ENCODE measurements at regions not wholly inside any gene's neighbourhood (a gene's known extent, or its start where the extent isn't known, plus 50 kb on each side); places are given as distances from the start of the nearest gene placed in this dataset.

DNA sequence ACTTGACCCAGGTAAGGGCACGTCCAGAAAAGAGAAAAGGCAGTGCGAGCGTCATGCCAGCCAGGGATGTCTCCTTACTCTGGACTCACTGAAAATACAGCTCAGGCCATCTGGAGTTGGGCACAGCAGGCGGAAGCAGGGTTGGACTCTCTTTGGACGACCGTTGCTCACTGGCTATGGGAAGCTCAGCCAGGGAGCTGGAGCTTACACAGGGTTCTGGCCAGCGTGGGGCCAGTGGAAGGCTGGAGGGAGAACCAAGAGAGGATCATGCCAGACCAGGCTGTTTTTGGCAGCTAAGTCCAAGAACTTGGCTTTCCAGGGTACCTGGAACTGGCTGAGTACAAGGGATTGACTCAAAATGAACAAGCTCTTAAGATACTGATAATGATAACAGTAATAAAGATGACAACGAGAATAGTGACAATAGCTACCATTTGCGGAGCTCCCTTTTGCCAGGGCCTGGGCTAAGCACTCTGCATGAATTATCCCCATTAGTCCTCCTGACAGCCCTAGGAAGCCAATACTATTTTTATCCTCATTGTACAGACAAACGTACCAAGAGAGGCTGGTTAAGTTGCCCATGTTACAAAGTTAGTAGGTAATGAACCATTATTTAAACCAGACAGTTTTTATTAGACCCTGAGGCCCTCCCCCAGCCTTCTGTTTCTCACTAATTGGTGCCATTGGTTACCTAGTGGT lies 177.6 kb downstream of the PTPN20 start:
- no peak for ATAC-seq (ENCODE audit: low FRiP score)
- DNase-seq (ENCODE audit: low spot score): no peak
- no peak for TF ChIP-seq CTCF (IDR thresholded peaks at IDR 0.05)

- no peak for TF ChIP-seq CTCF (IDR thresholded peaks at IDR 0.05)
- ATAC-seq (ENCODE audit: low FRiP score): no peak
Observed at GRCh38 chr10:47090042-47090441, 178.8 kb downstream of the PTPN20 start.

GRCh38 chr10:47090903-47091302 lies 179.7 kb downstream of the PTPN20 start:
- TF ChIP-seq CTCF (IDR thresholded peaks at IDR 0.05): no peak
- ATAC-seq (ENCODE audit: low FRiP score) (no peak), DNase-seq (ENCODE audit: low spot score) (no peak)

More at GRCh38 chr10:47090042-47090441, 178.8 kb downstream of the PTPN20 start:
- no peak for DNase-seq (ENCODE audit: low spot score)

GRCh38 chr10:47091421-47091820 lies 180.2 kb downstream of the PTPN20 start:
- ATAC-seq (ENCODE audit: low FRiP score) (no peak), DNase-seq (ENCODE audit: low spot score) (no peak)
- no peak for TF ChIP-seq CTCF (IDR thresholded peaks at IDR 0.05)

DNA sequence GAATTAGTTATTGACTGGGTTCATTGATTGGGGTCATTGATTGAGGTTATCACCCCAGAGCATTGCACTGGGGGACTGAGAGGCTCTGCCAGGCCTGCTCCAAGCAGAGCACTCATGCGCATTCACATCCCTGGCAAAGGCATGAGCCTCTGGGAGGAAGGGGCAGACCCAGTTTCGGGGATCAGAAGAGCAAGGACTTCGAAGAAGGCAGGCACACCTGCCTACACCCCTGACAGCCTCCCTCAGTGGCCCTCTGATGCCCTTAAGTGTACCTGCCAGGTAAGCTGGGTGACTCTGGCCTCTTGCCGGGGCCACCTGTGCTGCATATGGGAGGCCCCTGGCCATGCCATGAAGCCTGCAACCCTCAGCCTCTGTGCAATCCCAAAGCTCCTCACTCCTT lies 181.1 kb downstream of the PTPN20 start:
- ATAC-seq (ENCODE audit: low FRiP score) (no peak), DNase-seq (ENCODE audit: low spot score) (no peak)
- TF ChIP-seq CTCF (IDR thresholded peaks at IDR 0.05): no peak

GRCh38 chr10:47092831-47093230 lies 181.6 kb downstream of the PTPN20 start:
- no peak for TF ChIP-seq CTCF (IDR thresholded peaks at IDR 0.05)
- ATAC-seq (ENCODE audit: low FRiP score): no peak
- DNase-seq (ENCODE audit: low spot score): no peak

GRCh38 chr10:47094126-47094525 lies 182.9 kb downstream of the PTPN20 start:
- DNase-seq (ENCODE audit: low spot score): no peak
- ATAC-seq (ENCODE audit: low FRiP score): no peak
- TF ChIP-seq CTCF (IDR thresholded peaks at IDR 0.05): no peak
